HepG2 (cell line): ENCODE measurements at regions not wholly inside any gene's neighbourhood (a gene's known extent, or its start where the extent isn't known, plus 50 kb on each side); places are given as distances from the start of the nearest gene placed in this dataset.

Experiments used
- ATAC-seq: fragments of 200-7000 bp; cut with Tn5 transposase; 3 replicates; pipeline ENCODE4 v1.9.1; 2020; ENCODE audit warnings: mild to moderate bottlenecking, moderate library complexity
- BruUV-seq: library from RNA; stranded (reverse); fragments of 400-500 nt; replicated peaks from 2 replicates; lab custom pipeline; 2021; lab: Mats Ljungman, UMichigan
- CTCF ChIA-PET: fragments of 300-600 bp; formaldehyde crosslinking; extraction: SDS; loops from one replicate; lab custom pipeline; 2021; ENCODE audit warnings: low total read pairs, inconsistent platforms, low intra/inter-chr PET ratio; lab: Yijun Ruan, JAX
- POLR2A ChIA-PET: fragments of 350-600 bp; sonication (Branson Sonifier 250); formaldehyde crosslinking; loops from one replicate; lab custom pipeline; 2020; ENCODE audit warnings: antibody characterized with exemption, inconsistent platforms; lab: Yijun Ruan, JAX
- DNase-seq: peaks from one replicate; pipeline ENCODE4 v3.0.0-alpha.2; 2015; ENCODE audit warnings: low spot score
- FAIRE-seq: peaks from 3 replicates; lab custom pipeline; 2011; peaks lifted over from hg19 to GRCh38; lab: Jason Lieb, UNC
- H2AFZ ChIP-seq: one replicate; pipeline ENCODE4 v1.6.1; 2011; ENCODE audit warnings: low read length, inconsistent platforms
- H3K27ac ChIP-seq: fragments of 300-600 bp; 3 replicates; pipeline ENCODE4 v1.8.0; 2011; ENCODE audit warnings: mixed run types, mild to moderate bottlenecking, mixed read lengths, low read length, inconsistent platforms; ENCODE audit not compliant: insufficient read depth; ENCODE audit errors: extremely low read length
- H3K27me3 ChIP-seq, 2 experiments: fragments of 200-600 bp in 1 of 2; 2 replicates in 1 of 2; 3 replicates in 1 of 2; pipeline versions ENCODE4 v1.6.0 to v1.8.0; 2011; ENCODE audit warnings: low read length in 2 of 2, mild to moderate bottlenecking in 2 of 2, moderate library complexity in 2 of 2, inconsistent platforms in 1 of 2; ENCODE audit not compliant: insufficient read depth in 2 of 2, control insufficient read depth in 1 of 2
- H3K36me3 ChIP-seq, 2 experiments: fragments of 200-600 bp in 1 of 2; replicated peaks in 1 of 2; 2 replicates in 1 of 2; 3 replicates in 1 of 2; pipeline versions ENCODE4 v1.5.1 to v1.8.0; 2011; ENCODE audit warnings: low read length in 2 of 2, inconsistent platforms in 1 of 2; ENCODE audit not compliant: insufficient read depth in 2 of 2, control insufficient read depth in 1 of 2
- H3K4me1 ChIP-seq: 2 replicates; pipeline ENCODE4 v1.5.1; 2012; ENCODE audit warnings: low read length, inconsistent platforms; ENCODE audit not compliant: insufficient read depth
- H3K4me2 ChIP-seq: 2 replicates; pipeline ENCODE4 v1.6.0; 2011; ENCODE audit warnings: low read depth, low read length, inconsistent platforms
- H3K4me3 ChIP-seq, 3 experiments: fragments of 200-600 bp in 1 of 3; sonication (generic), shearing (Covaris generic) in 1 of 3; replicated peaks in 1 of 3; 2 replicates each; pipeline ENCODE4 v1.5.1; 2011 to 2016; ENCODE audit warnings: low read length in 3 of 3, inconsistent platforms in 2 of 3, low read depth in 2 of 3, mild to moderate bottlenecking in 2 of 3, control low read depth in 1 of 3, mixed read lengths in 1 of 3; ENCODE audit not compliant: insufficient read depth in 1 of 3
- H3K79me2 ChIP-seq: one replicate; pipeline ENCODE4 v1.6.1; 2011; ENCODE audit warnings: low read length, inconsistent platforms; ENCODE audit not compliant: insufficient read depth
- H3K9ac ChIP-seq: 2 replicates; pipeline ENCODE4 v1.6.0; 2011; ENCODE audit warnings: mild to moderate bottlenecking, low read depth, low read length, inconsistent platforms; ENCODE audit not compliant: insufficient read depth
- H3K9me3 ChIP-seq: 2 replicates; pipeline ENCODE4 v1.5.1; 2012; ENCODE audit warnings: mild to moderate bottlenecking, low read length
- H4K20me1 ChIP-seq: 2 replicates; pipeline ENCODE4 v1.6.0; 2011; ENCODE audit warnings: inconsistent platforms, mild to moderate bottlenecking, low read length, moderate library complexity; ENCODE audit not compliant: insufficient read depth
- CCAR2 ChIP-seq: fragments of 200-400 bp; formaldehyde crosslinking; optimal IDR thresholded peaks from 2 replicates; pipeline ENCODE3; 2018; ENCODE audit warnings: low read depth, mild to moderate bottlenecking, low read length, moderate library complexity
- FOXJ3 ChIP-seq: sonication (generic); formaldehyde crosslinking; IDR thresholded peaks from 2 replicates; pipeline ENCODE4 v1.4.0; 2020; ENCODE audit warnings: missing genetic modification reagents, mild to moderate bottlenecking, borderline replicate concordance
- HOXA3 ChIP-seq: sonication (generic); formaldehyde crosslinking; IDR thresholded peaks from 2 replicates; pipeline ENCODE4 v1.5.0; 2020; ENCODE audit warnings: missing genetic modification reagents
- MTA1 ChIP-seq: sonication (generic); formaldehyde crosslinking; IDR thresholded peaks from 2 replicates; pipeline ENCODE4 v1.4.0; 2020; ENCODE audit warnings: missing genetic modification reagents, mild to moderate bottlenecking, borderline replicate concordance
- PLRG1 ChIP-seq: fragments of 450-650 bp; conservative IDR thresholded peaks from 2 replicates; pipeline ENCODE4 v1.6.1; 2016
- TEF ChIP-seq: sonication (generic); formaldehyde crosslinking; IDR thresholded peaks from 2 replicates; pipeline ENCODE4 v1.5.0; 2020; ENCODE audit warnings: missing genetic modification reagents
- TFDP1 ChIP-seq: IDR thresholded peaks from 2 replicates; pipeline ENCODE4 v1.6.1; 2016; ENCODE audit warnings: missing compliant biosample characterization, missing genetic modification reagents, borderline replicate concordance
- THYN1 ChIP-seq: sonication (generic); formaldehyde crosslinking; IDR thresholded peaks from 2 replicates; pipeline ENCODE4 v1.8.1; 2023; ENCODE audit warnings: low read depth, mild to moderate bottlenecking, moderate library complexity, missing genetic modification reagents, borderline replicate concordance
- ZFYVE20 ChIP-seq: sonication (generic); formaldehyde crosslinking; IDR thresholded peaks from 2 replicates; pipeline ENCODE4 v1.8.0; 2023; ENCODE audit warnings: low read depth, mild to moderate bottlenecking, moderate library complexity, missing genetic modification reagents, borderline replicate concordance
- ZNF441 ChIP-seq: sonication (generic); formaldehyde crosslinking; IDR thresholded peaks from 2 replicates; pipeline ENCODE4 v1.7.0; 2021; ENCODE audit warnings: missing genetic modification reagents, borderline replicate concordance
- ZNF460 ChIP-seq: sonication (generic); formaldehyde crosslinking; IDR thresholded peaks from 2 replicates; pipeline ENCODE4 v1.5.1; 2020; ENCODE audit warnings: missing genetic modification reagents, mild to moderate bottlenecking, borderline replicate concordance
- ZNF672 ChIP-seq: sonication (generic); formaldehyde crosslinking; IDR thresholded peaks from 2 replicates; pipeline ENCODE4 v1.8.1; 2022; ENCODE audit warnings: missing genetic modification reagents
- ZNF674 ChIP-seq: sonication (generic); formaldehyde crosslinking; IDR thresholded peaks from 2 replicates; pipeline ENCODE4 v1.5.0; 2020; ENCODE audit warnings: low read depth, mild to moderate bottlenecking, missing genetic modification reagents
- ZNF746 ChIP-seq: sonication (generic); formaldehyde crosslinking; IDR thresholded peaks from 2 replicates; pipeline ENCODE4 v1.8.0; 2022; ENCODE audit warnings: mild to moderate bottlenecking, missing genetic modification reagents
- ZNF800 ChIP-seq: sonication (generic); formaldehyde crosslinking; IDR thresholded peaks from 2 replicates; pipeline ENCODE4 v1.4.0; 2020; ENCODE audit warnings: missing genetic modification reagents
- WGBS: methylation state at CpG from one replicate; pipeline ENCODE4 v1.1.6; 2017; ENCODE audit warnings: low lambda C conversion rate; 5-methylcytosine and 5-hydroxymethylcytosine counted together
- in situ Hi-C: cut with HindIII; loops from 2 replicates; pipeline ENCODE4 v1.10.0; 2017; ENCODE audit warnings: low pct_unique_long_range_greater_than_20kb; ENCODE audit not compliant: extremely low pct_ligation_motif_present
- intact Hi-C: fragments of 100-400 bp; cut with micrococcal nuclease; formaldehyde crosslinking; loops from one replicate; pipeline ENCODE4 v1.10.0; 2022; ENCODE audit not compliant: unreplicated experiment

GRCh38 chr10:4498711-4499251 lies 327.2 kb upstream of the AKR1E2 start:
- Histone ChIP-seq H3K4me1 (no peaks in the 10 kb centered on the region), H3K27me3 (0 out of 5 replicates have a peak, but pooled peaks cover 0 to 3% of the 10 kb centered on the region in 2 experiments), H3K4me2 (no peak overlapping the region), H3K9me3 (no peaks in the 10 kb centered on the region), H3K79me2 (no peaks in the 10 kb centered on the region), H3K27ac (no peak overlapping the region), H3K36me3 (no peaks in the 10 kb centered on the region), H3K9ac (no peak overlapping the region), H2AFZ (no peak overlapping the region), H4K20me1 (no peaks in the 10 kb centered on the region), H3K4me3 (no peak overlapping the region)
- ATAC-seq (no peak), DNase-seq (no peak), FAIRE-seq (no peak)
- BruUV-seq, result no TSS peak
- in situ Hi-C loops, result no loop called here
- POLR2A ChIA-PET, result no interaction called here
- CTCF ChIA-PET, result no interaction called here
- intact Hi-C loops, result no loop called here
- WGBS, result 28% methylated on average over 6 of the region's 6 CpGs
- no peak for TF ChIP-seq ZNF672 (CRISPR knock-in tag)
- TF ChIP-seq ZFYVE20 (CRISPR knock-in tag), result no peak
- TF ChIP-seq PLRG1, result no peak
- TF ChIP-seq ZNF460 (CRISPR knock-in tag), result no peak
- TF ChIP-seq HOXA3 (CRISPR knock-in tag), result no peak
- no peak for TF ChIP-seq ZNF674 (CRISPR knock-in tag)
- no peak for TF ChIP-seq TFDP1
- TF ChIP-seq FOXJ3 (CRISPR knock-in tag), result no peak
- no peak for TF ChIP-seq THYN1 (CRISPR knock-in tag)
- TF ChIP-seq ZNF746, result no peak
- no peak for TF ChIP-seq TEF (CRISPR knock-in tag)
- no peak for TF ChIP-seq ZNF800 (CRISPR knock-in tag)
- no peak for TF ChIP-seq ZNF441
- no peak for TF ChIP-seq CCAR2
- no peak for TF ChIP-seq MTA1 (CRISPR knock-in tag)
